ENCODE measurements at regions not wholly inside any gene's neighbourhood (a gene's known extent, or its start where the extent isn't known, plus 50 kb on each side); places are given as distances from the start of the nearest gene placed in this dataset.

DNA sequence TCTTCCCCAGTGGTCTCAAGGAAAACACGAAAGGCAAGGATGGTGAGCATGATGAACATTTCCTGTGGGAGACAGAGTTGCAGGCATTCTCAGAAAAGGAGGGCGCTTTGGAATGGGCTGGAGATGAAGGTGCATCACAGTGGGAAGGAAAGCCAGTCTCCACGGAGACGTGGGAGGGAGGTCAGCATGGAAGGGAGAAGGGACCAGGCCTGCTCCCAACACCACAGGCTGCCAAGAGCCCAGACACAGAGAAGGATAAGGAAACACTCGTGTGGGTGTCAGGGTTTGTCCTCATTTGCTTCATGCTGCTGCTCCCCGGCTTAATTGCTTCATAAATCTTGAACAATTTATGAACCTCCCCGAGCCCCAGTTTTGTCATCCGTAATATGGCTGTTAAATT is 231.5 kb upstream of the ZNF32 start:
- no peak overlapping the region for H3K4me3 ChIP-seq (ENCODE audit: low read length)
- no peak for DNase-seq (ENCODE audit: low read depth)
- TF ChIP-seq CTCF (conservative IDR thresholded peaks at IDR 0.05; ENCODE audit: low read depth, low read length): no peak

GRCh38 chr10:43879742-43880141 is 231.1 kb upstream of the ZNF32 start:
- no peak for TF ChIP-seq CTCF (conservative IDR thresholded peaks at IDR 0.05; ENCODE audit: low read depth, low read length)
- H3K4me3 ChIP-seq (ENCODE audit: low read length): no peak overlapping the region
- DNase-seq (ENCODE audit: low read depth): no peak

GRCh38 chr10:43879162-43879561 is 230.5 kb upstream of the ZNF32 start:
- H3K4me3 ChIP-seq (ENCODE audit: low read length): no peak overlapping the region
- no peak for DNase-seq (ENCODE audit: low read depth)
- TF ChIP-seq CTCF (conservative IDR thresholded peaks at IDR 0.05; ENCODE audit: low read depth, low read length): no peak

DNA sequence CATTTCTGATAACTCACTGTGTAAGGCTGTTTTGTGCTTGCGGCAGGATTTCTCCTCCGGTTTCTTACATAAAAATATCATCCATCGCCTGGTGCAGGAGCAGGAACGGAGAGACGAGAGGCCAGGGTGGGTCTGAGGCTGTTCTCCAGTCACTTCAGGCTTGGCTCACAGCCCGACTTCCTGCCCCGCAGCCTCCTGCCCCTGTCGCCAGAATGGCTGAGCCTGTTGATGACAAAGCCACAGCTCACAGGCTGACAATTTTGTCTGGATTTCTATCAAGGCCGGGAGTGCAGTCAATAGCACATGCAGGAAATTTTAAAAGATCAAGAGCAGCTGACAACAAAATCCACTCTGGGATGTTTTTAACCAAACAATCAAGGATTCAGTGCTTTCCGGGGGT is 229.7 kb upstream of the ZNF32 start:
- no peak for TF ChIP-seq CTCF (conservative IDR thresholded peaks at IDR 0.05; ENCODE audit: low read depth, low read length)
- no peak for DNase-seq (ENCODE audit: low read depth)
- H3K4me3 ChIP-seq (ENCODE audit: low read length): no peak overlapping the region

DNA sequence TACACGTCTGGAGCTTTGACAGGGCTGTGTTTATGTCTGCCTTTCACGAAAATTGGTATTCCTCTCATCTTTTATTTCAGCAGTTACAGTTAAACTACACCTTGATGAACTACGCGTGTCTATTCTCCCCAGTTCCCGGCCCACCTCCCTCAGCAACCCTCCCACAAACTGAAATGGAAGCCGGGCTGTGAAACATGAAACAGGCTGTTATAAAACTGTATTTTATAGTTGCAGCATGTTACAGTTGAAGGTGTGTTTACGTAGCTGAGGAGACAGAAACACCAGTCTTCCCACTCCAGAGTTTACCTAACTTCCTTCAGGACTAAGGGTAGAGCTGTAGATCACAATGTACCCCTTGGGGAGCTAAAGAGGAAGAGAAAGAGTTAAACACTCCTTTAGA is 228.3 kb upstream of the ZNF32 start:
- H3K4me3 ChIP-seq (ENCODE audit: low read length): no peak overlapping the region
- no peak for DNase-seq (ENCODE audit: low read depth)
- no peak for TF ChIP-seq CTCF (conservative IDR thresholded peaks at IDR 0.05; ENCODE audit: low read depth, low read length)

DNA sequence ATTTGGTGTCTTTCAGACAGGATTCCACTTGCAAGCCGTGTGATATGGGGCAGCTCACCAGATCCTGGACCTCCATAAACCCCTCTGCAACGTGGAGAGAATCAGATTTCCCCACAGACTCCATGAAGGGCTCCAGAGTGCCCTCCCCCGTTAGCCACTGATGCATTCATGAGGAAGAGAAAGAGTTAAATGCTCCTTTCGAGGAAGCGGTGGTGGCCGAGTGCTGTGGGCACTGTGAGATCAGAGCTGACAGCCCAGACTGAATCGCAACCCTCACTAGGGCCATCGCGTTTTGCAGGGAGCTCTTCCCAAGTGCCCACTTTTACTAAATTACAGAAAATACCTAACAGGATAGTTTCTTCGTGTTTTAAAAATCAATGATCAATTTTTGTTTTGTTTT is 226.3 kb upstream of the ZNF32 start:
- H3K4me3 ChIP-seq (ENCODE audit: low read length): no peak overlapping the region
- DNase-seq (ENCODE audit: low read depth): no peak
- no peak for TF ChIP-seq CTCF (conservative IDR thresholded peaks at IDR 0.05; ENCODE audit: low read depth, low read length)

DNA sequence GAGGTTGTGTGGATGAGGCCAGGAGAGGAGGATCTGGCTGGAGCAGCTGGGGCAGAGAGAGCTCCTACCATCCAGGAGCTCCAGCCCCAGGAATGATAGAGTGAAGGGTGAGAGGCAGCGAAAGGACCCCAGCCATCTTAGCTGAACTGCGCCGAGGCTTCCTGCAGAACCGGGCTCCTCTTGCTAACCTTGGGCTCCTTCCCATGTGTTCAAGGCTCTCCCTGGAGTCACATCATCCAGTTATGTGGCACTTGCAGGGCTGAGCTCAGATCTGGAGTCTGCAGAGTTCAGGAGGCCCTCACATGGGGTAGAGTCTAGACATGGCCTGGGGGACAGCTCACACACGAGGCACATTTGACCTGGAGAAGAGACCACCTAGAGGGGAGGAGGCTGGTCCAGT is 225.0 kb upstream of the ZNF32 start:
- no peak for TF ChIP-seq CTCF (conservative IDR thresholded peaks at IDR 0.05; ENCODE audit: low read depth, low read length)
- DNase-seq (ENCODE audit: low read depth): no peak
- no peak overlapping the region for H3K4me3 ChIP-seq (ENCODE audit: low read length)
